GM23338 (cell line): ENCODE measurements at regions not wholly inside any gene's neighbourhood (a gene's known extent, or its start where the extent isn't known, plus 50 kb on each side); places are given as distances from the start of the nearest gene placed in this dataset.

Experiments
- ATAC-seq: fragments of 200-7000 bp; cut with Tn5 transposase; 3 replicates; pipeline ENCODE4 v1.9.1; 2020
- DNase-seq: peaks from one replicate; pipeline ENCODE4 v3.0.0-alpha.2; 2015; ENCODE audit warnings: low spot score
- H2AFZ ChIP-seq: fragments of 200-600 bp; sonication (generic); 2 replicates; pipeline ENCODE4 v1.8.0; 2016; ENCODE audit warnings: antibody characterized with exemption, mild to moderate bottlenecking, moderate library complexity
- H3F3A ChIP-seq: fragments of 200-600 bp; sonication (generic); replicated peaks from 2 replicates; pipeline ENCODE4 v1.8.0; 2017; ENCODE audit warnings: antibody characterized with exemption, mixed run types, low read depth
- H3K27ac ChIP-seq: fragments of 200-600 bp; sonication (generic); 2 replicates; pipeline ENCODE4 v1.6.1; 2016; ENCODE audit warnings: low read depth
- H3K27me3 ChIP-seq: fragments of 200-600 bp; sonication (generic); 2 replicates; pipeline ENCODE4 v1.8.0; 2016; ENCODE audit warnings: mild to moderate bottlenecking, mixed run types, moderate library complexity; ENCODE audit not compliant: insufficient read depth
- H3K36me3 ChIP-seq: fragments of 200-600 bp; sonication (generic); 2 replicates; pipeline ENCODE4 v1.8.0; 2016; ENCODE audit warnings: mild to moderate bottlenecking; ENCODE audit not compliant: insufficient read depth
- H3K4me1 ChIP-seq: fragments of 200-600 bp; sonication (generic); 2 replicates; pipeline ENCODE4 v1.8.0; 2016; ENCODE audit warnings: mild to moderate bottlenecking, moderate library complexity; ENCODE audit not compliant: insufficient read depth
- H3K4me2 ChIP-seq: fragments of 200-600 bp; sonication (generic); 2 replicates; pipeline ENCODE4 v1.7.1; 2017; ENCODE audit warnings: mixed run types
- H3K4me3 ChIP-seq: fragments of 200-600 bp; sonication (generic); 2 replicates; pipeline ENCODE4 v1.6.1; 2016; ENCODE audit warnings: mixed run types
- H3K79me2 ChIP-seq: fragments of 200-600 bp; sonication (generic); replicated peaks from 2 replicates; pipeline ENCODE4 v1.8.0; 2017; ENCODE audit warnings: mild to moderate bottlenecking; ENCODE audit not compliant: insufficient read depth
- H3K9me2 ChIP-seq: fragments of 200-600 bp; sonication (generic); 2 replicates; pipeline ENCODE4 v1.8.0; 2017; ENCODE audit not compliant: insufficient read depth
- H4K20me1 ChIP-seq: fragments of 200-600 bp; sonication (generic); replicated peaks from 2 replicates; pipeline ENCODE4 v1.8.0; 2017; ENCODE audit warnings: mild to moderate bottlenecking; ENCODE audit not compliant: insufficient read depth
- H3K27ac Mint-ChIP-seq: 2 replicates; pipeline ENCODE4 v1.8.0; 2020; ENCODE audit warnings: inconsistent platforms, mild to moderate bottlenecking, moderate library complexity, mixed read lengths
- H3K27me3 Mint-ChIP-seq: 3 replicates; pipeline ENCODE4 v1.8.0; 2022; ENCODE audit warnings: low read depth, mild to moderate bottlenecking, moderate library complexity, mixed read lengths, inconsistent platforms; ENCODE audit not compliant: insufficient read depth, poor library complexity
- H3K36me3 Mint-ChIP-seq: 3 replicates; pipeline ENCODE4 v1.8.0; 2021; ENCODE audit warnings: low read depth, mild to moderate bottlenecking, inconsistent platforms, moderate library complexity, mixed read lengths
- H3K4me1 Mint-ChIP-seq: 3 replicates; pipeline ENCODE4 v1.8.0; 2020; ENCODE audit warnings: mild to moderate bottlenecking, inconsistent platforms, mixed read lengths
- H3K4me3 Mint-ChIP-seq: 3 replicates; pipeline ENCODE4 v1.8.0; 2021; ENCODE audit warnings: moderate library complexity, mild to moderate bottlenecking, inconsistent platforms, mixed read lengths
- H3K9me3 Mint-ChIP-seq: 3 replicates; pipeline ENCODE4 v1.8.0; 2020; ENCODE audit warnings: moderate library complexity, mild to moderate bottlenecking, inconsistent platforms, mixed read lengths
- CREB1 ChIP-seq: fragments of 250-450 bp; sonication (Bioruptor Pico); IDR thresholded peaks from 2 replicates; pipeline ENCODE4 v1.5.0; 2020; ENCODE audit warnings: low read depth, mild to moderate bottlenecking, moderate library complexity
- EZH2 ChIP-seq: fragments of 200-600 bp; sonication (generic); IDR thresholded peaks from one replicate; pipeline ENCODE4 v1.8.0; 2017; ENCODE audit warnings: antibody characterized with exemption, mild to moderate bottlenecking, low read depth; ENCODE audit not compliant: unreplicated experiment
- EZH2phosphoT487 ChIP-seq: fragments of 200-600 bp; sonication (generic); IDR thresholded peaks from one replicate; pipeline ENCODE4 v1.8.1; 2018; ENCODE audit warnings: antibody characterized with exemption; ENCODE audit not compliant: unreplicated experiment
- JUNB ChIP-seq: IDR thresholded peaks from one replicate; pipeline ENCODE4 v1.6.1; 2016; ENCODE audit warnings: antibody characterized with exemption; ENCODE audit not compliant: unreplicated experiment
- NANOG ChIP-seq: IDR thresholded peaks from 2 replicates; pipeline ENCODE4 v1.6.1; 2016; ENCODE audit warnings: antibody characterized with exemption, borderline replicate concordance
- POLR2AphosphoS5 ChIP-seq: IDR thresholded peaks from 2 replicates; pipeline ENCODE4 v1.6.1; 2016; ENCODE audit warnings: antibody characterized with exemption, low read depth
- STAT1 ChIP-seq: IDR thresholded peaks from one replicate; pipeline ENCODE4 v1.6.1; 2016; ENCODE audit warnings: antibody characterized with exemption; ENCODE audit not compliant: unreplicated experiment
- ZNF114 ChIP-seq: fragments of 250-450 bp; sonication (Bioruptor Pico); IDR thresholded peaks from 2 replicates; pipeline ENCODE4 v1.5.0; 2020; ENCODE audit warnings: mild to moderate bottlenecking, moderate library complexity
- ZNF331 ChIP-seq: fragments of 250-450 bp; sonication (Bioruptor Pico); IDR thresholded peaks from 2 replicates; pipeline ENCODE4 v1.5.0; 2020; ENCODE audit warnings: low read depth, mild to moderate bottlenecking, moderate library complexity
- TF ChIP-seq, protein P1 (sequence below): IDR thresholded peaks from one replicate; pipeline ENCODE4 v1.6.1; 2018; ENCODE audit warnings: antibody characterized with exemption; ENCODE audit not compliant: unreplicated experiment
- TF ChIP-seq, protein P2 (sequence below), 2 experiments: fragments of 200-600 bp in 1 of 2; sonication (generic) in 1 of 2; conservative IDR thresholded peaks; 2 replicates each; pipeline versions ENCODE4 v1.5.1 to v1.6.1; 2016 to 2017; ENCODE audit warnings: antibody characterized with exemption in 2 of 2, low read depth in 2 of 2, mild to moderate bottlenecking in 2 of 2, moderate library complexity in 1 of 2
- TF ChIP-seq, protein P3 (sequence below): IDR thresholded peaks from 2 replicates; pipeline ENCODE4 v1.6.1; 2016; ENCODE audit warnings: antibody characterized with exemption

DNA sequence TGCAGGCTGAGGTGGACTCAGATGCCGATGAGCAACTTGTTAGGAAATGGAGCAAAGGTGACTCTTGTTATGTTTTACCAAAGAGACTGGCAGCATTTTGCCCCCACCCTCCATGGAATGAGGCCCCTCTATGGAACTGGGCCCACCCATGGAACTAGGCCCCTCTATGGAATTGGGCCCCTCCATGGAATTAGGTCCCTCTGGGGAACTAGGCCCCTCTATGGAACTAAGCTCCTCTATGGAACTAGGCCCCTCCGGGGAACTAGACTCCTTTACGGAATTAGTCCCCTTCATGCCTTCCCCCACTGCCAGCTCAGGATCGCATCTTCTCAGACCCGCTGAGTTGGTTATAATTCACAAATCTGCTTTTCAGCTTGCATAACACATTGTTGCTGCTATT lies 144.9 kb downstream of the THBS2 start:
- Histone ChIP-seq H3K27me3 (no peaks in the 10 kb centered on the region), H3K4me3 (no peak overlapping the region), H3K79me2 (no peaks in the 10 kb centered on the region), H3K27ac (no peak overlapping the region), H3K9me2 (peaks cover 13% of the 10 kb centered on the region; the same call in 1 of the 2 replicates), H3K4me1 (peaks cover 11% of the 10 kb centered on the region; the same call in 1 of the 2 replicates), H3K4me2 (no peak overlapping the region), H4K20me1 (no peaks in the 10 kb centered on the region), H3F3A (no peaks in the 10 kb centered on the region), H3K36me3 (no peaks in the 10 kb centered on the region), H2AFZ (no peak overlapping the region)
- Mint-ChIP-seq H3K36me3 (peaks cover 21% of the 10 kb centered on the region), H3K27ac (no peak overlapping the region), H3K9me3 (peaks cover 27% of the 10 kb centered on the region), H3K4me3 (no peak overlapping the region), H3K27me3 (no peaks in the 10 kb centered on the region), H3K4me1 (peaks cover 23% of the 10 kb centered on the region)
- DNase-seq (no peak), ATAC-seq (no peak)
- TF ChIP-seq, protein P1, sequence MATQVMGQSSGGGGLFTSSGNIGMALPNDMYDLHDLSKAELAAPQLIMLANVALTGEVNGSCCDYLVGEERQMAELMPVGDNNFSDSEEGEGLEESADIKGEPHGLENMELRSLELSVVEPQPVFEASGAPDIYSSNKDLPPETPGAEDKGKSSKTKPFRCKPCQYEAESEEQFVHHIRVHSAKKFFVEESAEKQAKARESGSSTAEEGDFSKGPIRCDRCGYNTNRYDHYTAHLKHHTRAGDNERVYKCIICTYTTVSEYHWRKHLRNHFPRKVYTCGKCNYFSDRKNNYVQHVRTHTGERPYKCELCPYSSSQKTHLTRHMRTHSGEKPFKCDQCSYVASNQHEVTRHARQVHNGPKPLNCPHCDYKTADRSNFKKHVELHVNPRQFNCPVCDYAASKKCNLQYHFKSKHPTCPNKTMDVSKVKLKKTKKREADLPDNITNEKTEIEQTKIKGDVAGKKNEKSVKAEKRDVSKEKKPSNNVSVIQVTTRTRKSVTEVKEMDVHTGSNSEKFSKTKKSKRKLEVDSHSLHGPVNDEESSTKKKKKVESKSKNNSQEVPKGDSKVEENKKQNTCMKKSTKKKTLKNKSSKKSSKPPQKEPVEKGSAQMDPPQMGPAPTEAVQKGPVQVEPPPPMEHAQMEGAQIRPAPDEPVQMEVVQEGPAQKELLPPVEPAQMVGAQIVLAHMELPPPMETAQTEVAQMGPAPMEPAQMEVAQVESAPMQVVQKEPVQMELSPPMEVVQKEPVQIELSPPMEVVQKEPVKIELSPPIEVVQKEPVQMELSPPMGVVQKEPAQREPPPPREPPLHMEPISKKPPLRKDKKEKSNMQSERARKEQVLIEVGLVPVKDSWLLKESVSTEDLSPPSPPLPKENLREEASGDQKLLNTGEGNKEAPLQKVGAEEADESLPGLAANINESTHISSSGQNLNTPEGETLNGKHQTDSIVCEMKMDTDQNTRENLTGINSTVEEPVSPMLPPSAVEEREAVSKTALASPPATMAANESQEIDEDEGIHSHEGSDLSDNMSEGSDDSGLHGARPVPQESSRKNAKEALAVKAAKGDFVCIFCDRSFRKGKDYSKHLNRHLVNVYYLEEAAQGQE: no peak
- TF ChIP-seq NANOG: no peak
- TF ChIP-seq EZH2: no peak
- TF ChIP-seq, protein P2, sequence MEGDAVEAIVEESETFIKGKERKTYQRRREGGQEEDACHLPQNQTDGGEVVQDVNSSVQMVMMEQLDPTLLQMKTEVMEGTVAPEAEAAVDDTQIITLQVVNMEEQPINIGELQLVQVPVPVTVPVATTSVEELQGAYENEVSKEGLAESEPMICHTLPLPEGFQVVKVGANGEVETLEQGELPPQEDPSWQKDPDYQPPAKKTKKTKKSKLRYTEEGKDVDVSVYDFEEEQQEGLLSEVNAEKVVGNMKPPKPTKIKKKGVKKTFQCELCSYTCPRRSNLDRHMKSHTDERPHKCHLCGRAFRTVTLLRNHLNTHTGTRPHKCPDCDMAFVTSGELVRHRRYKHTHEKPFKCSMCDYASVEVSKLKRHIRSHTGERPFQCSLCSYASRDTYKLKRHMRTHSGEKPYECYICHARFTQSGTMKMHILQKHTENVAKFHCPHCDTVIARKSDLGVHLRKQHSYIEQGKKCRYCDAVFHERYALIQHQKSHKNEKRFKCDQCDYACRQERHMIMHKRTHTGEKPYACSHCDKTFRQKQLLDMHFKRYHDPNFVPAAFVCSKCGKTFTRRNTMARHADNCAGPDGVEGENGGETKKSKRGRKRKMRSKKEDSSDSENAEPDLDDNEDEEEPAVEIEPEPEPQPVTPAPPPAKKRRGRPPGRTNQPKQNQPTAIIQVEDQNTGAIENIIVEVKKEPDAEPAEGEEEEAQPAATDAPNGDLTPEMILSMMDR (conservative IDR thresholded peaks at IDR 0.05; ENCODE audit: low read depth in 2 of 2): no peak
- no peak for TF ChIP-seq ZNF114 (CRISPR knock-in tag)
- TF ChIP-seq EZH2phosphoT487: no peak
- TF ChIP-seq STAT1: no peak
- no peak for TF ChIP-seq POLR2AphosphoS5
- TF ChIP-seq, protein P3, sequence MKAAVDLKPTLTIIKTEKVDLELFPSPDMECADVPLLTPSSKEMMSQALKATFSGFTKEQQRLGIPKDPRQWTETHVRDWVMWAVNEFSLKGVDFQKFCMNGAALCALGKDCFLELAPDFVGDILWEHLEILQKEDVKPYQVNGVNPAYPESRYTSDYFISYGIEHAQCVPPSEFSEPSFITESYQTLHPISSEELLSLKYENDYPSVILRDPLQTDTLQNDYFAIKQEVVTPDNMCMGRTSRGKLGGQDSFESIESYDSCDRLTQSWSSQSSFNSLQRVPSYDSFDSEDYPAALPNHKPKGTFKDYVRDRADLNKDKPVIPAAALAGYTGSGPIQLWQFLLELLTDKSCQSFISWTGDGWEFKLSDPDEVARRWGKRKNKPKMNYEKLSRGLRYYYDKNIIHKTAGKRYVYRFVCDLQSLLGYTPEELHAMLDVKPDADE: no peak
- no peak for TF ChIP-seq JUNB

DNA sequence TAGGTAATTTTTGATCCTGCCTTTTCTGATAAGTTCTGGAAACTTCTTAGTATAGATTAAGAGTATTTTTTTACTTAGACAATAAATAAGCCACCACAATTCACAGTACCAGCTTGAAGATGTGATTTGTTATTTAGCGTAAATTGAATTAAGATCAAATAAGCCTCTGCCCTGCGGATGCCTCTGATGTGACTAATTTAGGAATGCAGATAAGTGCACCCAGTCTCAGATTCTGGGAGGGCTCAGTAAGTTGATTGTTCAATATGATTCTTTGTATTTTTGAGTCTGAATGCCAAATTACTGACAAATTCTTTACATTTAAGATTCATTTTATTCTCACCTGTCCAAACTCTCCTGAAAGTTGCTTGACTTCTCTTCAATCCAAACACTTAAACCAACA lies 147.5 kb downstream of the THBS2 start:
- Mint-ChIP-seq H3K27me3 (no peaks in the 10 kb centered on the region), H3K4me1 (no peaks in the 10 kb centered on the region), H3K27ac (no peak overlapping the region), H3K4me3 (no peak overlapping the region), H3K9me3 (peaks cover 24% of the 10 kb centered on the region), H3K36me3 (peaks cover 14% of the 10 kb centered on the region)
- H3K4me3 ChIP-seq: no peak overlapping the region
- DNase-seq (no peak), ATAC-seq (no peak)
- no peaks in the 10 kb centered on the region for H3F3A ChIP-seq
- no peak overlapping the region for H3K27ac ChIP-seq
- H2AFZ ChIP-seq: no peak overlapping the region
- H3K36me3 ChIP-seq: no peaks in the 10 kb centered on the region
- H3K4me2 ChIP-seq: no peak overlapping the region
- no peaks in the 10 kb centered on the region for H3K4me1 ChIP-seq
- no peaks in the 10 kb centered on the region for H3K79me2 ChIP-seq
- H3K9me2 ChIP-seq: peaks cover 8% of the 10 kb centered on the region; the same call in 1 of the 2 replicates
- no peaks in the 10 kb centered on the region for H4K20me1 ChIP-seq
- H3K27me3 ChIP-seq: no peaks in the 10 kb centered on the region
- TF ChIP-seq STAT1 (no peak), EZH2 (no peak), EZH2phosphoT487 (no peak), ZNF114 (CRISPR knock-in tag) (no peak), CREB1 (no peak), ZNF331 (CRISPR knock-in tag) (no peak), NANOG (no peak), JUNB (no peak)
- TF ChIP-seq, protein P1: no peak
- TF ChIP-seq, protein P2 (conservative IDR thresholded peaks at IDR 0.05; ENCODE audit: low read depth in 2 of 2): no peak
